IPS DF 19.7 (cell line): ENCODE measurements at regions not wholly inside any gene's neighbourhood (a gene's known extent, or its start where the extent isn't known, plus 50 kb on each side); places are given as distances from the start of the nearest gene placed in this dataset.
"Not testable (repeated sequence)": the region's sequence is repeated elsewhere in the genome, so short reads cannot be mapped to it uniquely, and the experiment has no call there.

Experiments used
- DNase-seq: peaks from one replicate; pipeline ENCODE4 v3.0.0-alpha.2; 2013; ENCODE audit warnings: low read depth, low spot score

GRCh38 chr9:744046-744712 lies 97.3 kb upstream of the DMRT1 start:
- DNase-seq: no peak

DNA sequence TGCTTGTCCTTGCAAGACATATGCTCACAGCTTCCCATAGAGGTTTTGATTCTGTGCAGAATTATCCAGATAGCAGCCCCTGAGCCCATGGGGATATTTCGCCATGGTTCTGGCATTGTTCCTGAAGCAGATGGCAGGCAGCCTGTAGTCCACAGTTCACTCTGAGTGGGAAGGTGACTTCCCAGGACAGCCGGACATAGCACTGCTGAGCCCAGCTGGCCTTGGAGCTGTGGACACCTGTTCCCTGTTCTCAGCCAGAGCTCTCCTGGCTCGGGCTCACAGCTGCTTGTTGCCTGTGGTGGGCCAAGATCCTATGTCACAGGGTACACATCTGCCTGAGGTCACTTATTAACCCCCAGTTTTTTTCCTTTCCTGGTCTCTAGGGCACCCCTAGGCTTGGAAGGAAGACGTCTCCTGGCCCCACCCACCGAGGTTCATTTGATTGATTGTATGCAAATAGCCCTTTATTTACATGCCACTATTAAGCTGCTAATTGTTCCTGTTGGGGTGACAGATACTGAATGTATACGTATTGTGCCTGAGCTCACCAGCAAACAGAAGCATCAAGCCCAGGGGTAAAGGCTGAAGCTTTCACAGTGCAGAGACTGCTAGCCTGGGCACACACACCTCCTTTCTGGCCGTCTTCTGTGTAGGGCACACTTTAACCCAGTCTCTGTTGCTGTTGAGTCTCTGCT lies 96.6 kb upstream of the DMRT1 start:
- DNase-seq: no peak

DNA sequence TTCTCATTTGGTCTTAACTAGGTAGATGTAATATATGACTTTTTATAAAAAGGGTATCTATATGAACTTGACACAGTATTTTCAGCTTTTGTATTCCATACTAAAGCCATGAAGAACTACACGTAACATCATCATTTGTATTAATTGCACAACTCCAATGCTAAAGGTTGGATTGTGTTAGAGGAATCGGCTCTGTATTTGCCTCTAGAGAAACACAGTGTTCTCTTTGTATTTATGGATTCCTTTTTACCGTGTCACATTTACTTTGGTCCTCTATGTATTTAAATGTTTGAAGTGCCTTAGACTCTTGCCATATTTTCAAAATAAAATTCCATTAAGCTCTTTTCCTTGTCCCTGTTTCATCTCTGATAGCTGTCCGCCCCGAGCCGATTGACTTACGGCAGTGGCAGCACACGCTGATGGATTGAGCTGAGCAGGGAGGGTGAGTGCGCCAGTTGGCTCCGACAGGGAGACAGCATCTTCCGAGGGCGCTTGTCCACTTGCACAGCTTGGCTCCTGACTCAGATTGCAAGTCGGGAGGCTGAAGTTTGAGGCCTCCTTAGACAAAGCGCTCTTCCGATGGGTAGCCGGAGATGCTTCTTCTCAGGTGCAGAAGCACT lies 95.6 kb upstream of the DMRT1 start:
- DNase-seq: no peak

GRCh38 chr9:746661-747434 lies 94.6 kb upstream of the DMRT1 start:
- no peak for DNase-seq

DNA sequence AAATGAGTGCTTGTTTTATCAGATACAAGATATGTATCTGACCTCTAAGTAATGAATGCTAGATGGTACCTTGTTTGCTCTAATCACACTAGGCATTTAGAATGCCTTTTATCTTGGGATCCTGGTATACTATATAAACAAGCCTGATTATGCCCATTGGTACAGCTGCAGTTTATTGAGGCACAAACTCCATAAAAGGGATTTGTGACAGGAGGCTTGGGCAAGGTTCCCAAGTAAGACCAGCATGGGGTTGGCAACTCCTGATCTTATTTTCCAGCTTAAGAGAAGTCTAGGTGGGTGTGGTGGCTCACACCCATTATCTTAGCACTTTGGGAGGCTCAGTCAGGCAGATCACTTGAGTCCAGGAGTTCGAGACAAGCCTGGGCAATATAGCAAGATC lies 93.9 kb upstream of the DMRT1 start:
- no peak for DNase-seq

- DNase-seq: no peak
These were observed 92.5 kb upstream of the DMRT1 start for GRCh38 chr9:748861-749497.

- DNase-seq: no peak
These were observed 91.8 kb upstream of the DMRT1 start for GRCh38 chr9:749716-750115.

DNA sequence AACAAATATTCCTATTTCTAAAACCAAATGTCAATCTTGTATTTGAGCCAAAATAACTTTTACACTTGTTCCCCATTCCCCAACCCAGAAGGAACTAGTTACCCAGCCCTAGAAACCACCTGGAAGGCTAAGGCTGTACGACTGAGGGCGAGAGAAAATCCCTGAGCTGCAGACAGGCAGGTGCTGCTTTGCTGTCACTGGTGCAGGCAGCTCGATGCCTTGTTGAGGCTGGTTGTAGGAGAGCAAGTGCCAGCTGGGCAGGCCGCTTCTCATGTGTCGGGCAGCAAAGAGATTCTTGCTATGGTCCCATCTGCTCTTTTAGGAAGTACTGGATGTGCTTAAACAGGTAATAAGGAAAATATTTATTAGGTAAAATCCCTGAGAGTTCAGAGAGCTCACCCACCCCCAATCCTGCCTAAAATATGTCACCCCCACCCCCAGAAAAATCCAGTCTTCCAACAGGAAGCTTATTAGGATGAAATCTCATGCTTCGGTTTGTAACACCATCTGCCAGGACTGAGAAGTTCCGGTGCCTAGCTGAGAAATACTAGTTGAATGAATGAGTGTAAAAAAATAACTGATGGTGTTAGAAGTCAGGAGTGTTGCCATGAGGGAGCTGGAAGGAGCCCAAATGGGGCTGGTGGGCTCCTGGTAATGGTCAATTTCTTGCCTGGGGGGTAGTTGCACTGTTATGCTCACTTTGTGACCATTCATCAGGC lies 91.1 kb upstream of the DMRT1 start:
- DNase-seq: no peak

DNA sequence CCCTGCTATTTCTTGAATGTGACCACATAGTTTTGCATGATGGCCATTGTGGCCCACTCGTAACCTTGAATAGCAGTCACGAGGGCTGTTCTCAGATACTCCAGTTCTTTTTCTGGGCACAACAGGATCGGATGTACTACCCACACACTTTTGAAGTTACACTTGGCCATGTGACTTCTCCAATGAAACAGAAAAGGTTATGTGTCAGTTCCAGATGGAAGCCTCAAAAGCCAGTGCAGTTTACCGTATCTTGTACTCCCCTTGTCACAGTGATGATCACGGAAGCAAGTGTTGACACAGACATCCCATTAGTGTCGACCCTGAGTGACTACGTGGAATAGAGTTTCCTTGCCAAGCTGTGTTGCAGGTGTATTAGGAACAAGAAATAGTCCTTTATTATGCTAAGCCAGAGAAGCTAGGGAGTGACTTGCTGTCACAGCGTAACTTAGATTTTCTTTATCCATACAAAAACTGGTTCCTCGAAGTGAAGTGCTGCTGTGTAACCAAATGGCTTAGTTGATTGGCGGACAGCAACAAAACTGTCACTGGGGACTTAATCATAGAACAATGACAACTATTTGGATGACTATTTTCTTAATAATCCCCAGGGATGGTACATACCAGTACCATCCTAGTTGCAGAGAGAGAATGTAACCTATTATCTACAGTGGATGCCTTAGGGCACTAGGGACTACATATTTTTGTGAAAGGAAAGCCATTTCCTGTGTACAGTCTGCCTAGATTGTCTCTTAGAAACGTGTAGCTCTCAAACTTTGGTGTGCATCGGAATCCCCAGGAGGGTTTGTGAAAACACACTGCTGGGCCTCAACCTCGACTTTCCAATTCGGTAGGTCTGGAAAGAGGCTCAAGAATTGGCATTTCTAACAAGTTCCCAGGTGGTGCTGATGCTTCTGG lies 90.1 kb upstream of the DMRT1 start:
- no peak for DNase-seq

- DNase-seq: no peak
These were observed 89.3 kb upstream of the DMRT1 start for GRCh38 chr9:752201-752600.

GRCh38 chr9:752681-753200 lies 88.8 kb upstream of the DMRT1 start:
- DNase-seq: no peak

DNA sequence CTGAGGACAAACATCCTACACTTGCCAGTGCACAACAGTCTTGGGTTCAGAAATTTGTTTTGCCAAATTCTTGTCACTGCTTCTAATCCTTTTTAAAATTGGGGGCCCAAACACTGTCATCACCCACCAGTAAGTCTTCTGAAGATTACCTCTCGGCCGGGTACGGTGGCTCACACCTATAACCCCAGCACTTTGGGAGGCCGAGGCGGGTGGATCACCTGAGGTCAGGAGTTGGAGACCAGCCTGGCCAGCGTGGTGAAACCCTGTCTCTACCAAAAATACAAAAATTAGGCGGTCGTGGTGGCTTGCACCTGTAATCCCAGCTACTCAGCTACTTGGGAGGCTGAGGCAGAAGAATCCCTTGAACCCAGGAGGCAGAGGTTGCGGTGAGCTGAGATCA lies 87.8 kb upstream of the DMRT1 start:
- not testable (repeated sequence) for DNase-seq

GRCh38 chr9:754150-754931 lies 87.2 kb upstream of the DMRT1 start:
- no peak for DNase-seq

GRCh38 chr9:755454-756381 lies 85.8 kb upstream of the DMRT1 start:
- no peak for DNase-seq

GRCh38 chr9:757246-757881 lies 84.1 kb upstream of the DMRT1 start:
- peak; percentile 47 for DNase-seq

- no peak for DNase-seq
These were observed 83.4 kb upstream of the DMRT1 start for GRCh38 chr9:758146-758545.

- no peak for DNase-seq
These were observed 82.0 kb upstream of the DMRT1 start for GRCh38 chr9:759541-759940.
